ENCODE measurements at regions not wholly inside any gene's neighbourhood (a gene's known extent, or its start where the extent isn't known, plus 50 kb on each side); places are given as distances from the start of the nearest gene placed in this dataset.

DNA sequence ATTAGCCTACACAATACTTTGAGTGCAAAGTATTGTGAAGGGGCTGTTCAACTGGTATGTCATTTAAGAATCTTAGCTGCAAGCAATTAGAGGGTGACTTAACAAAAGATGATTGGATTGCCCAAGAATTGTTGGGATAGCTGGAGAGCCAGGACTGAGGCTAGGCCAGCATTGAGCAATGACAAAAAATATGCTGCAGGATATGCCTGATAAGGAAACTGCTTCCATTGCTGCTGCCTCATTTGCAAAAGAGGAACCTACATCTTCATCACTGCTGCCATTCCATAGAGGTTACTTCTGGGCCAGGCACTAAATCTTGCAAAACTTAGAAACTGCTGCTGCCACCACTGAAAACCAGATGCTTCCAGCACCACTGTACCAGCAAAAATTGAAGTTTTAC is 108.0 kb upstream of the TBC1D5 start:
- Histone ChIP-seq H3K4me3 (ENCODE audit: control insufficient read depth in 2 of 3, extremely low read depth in 1 of 3, insufficient read depth in 2 of 3, low read depth in 1 of 3, low read length in 3 of 3) (no peak overlapping the region), H2AFZ (ENCODE audit: control insufficient read depth, low read length) (no peak overlapping the region), H3K27me3 (ENCODE audit: control insufficient read depth, extremely low read depth, insufficient read depth, low read length) (no peaks in the 10 kb centered on the region), H3K27ac (ENCODE audit: control insufficient read depth, insufficient read depth, low read length) (no peak overlapping the region), H3K36me3 (ENCODE audit: control insufficient read depth in 2 of 2, extremely low read depth in 1 of 2, insufficient read depth in 2 of 2, low read length in 2 of 2) (no peaks in the 10 kb centered on the region), H4K20me1 (ENCODE audit: control insufficient read depth, extremely low read depth, insufficient read depth, low read length) (no peaks in the 10 kb centered on the region), H3K79me2 (ENCODE audit: control insufficient read depth, insufficient read depth, low read length) (no peaks in the 10 kb centered on the region), H3K4me2 (ENCODE audit: control insufficient read depth, extremely low read depth, insufficient read depth, low read depth, low read length) (no peak overlapping the region), H3K9me1 (ENCODE audit: control insufficient read depth, extremely low read depth, insufficient read depth, low read length) (no peaks in the 10 kb centered on the region), H3K4me1 (ENCODE audit: control insufficient read depth, extremely low read depth, insufficient read depth, low read length) (no peaks in the 10 kb centered on the region), H3K9ac (ENCODE audit: control insufficient read depth, extremely low read depth, insufficient read depth, low read length) (no peak overlapping the region), H3K9me3 (ENCODE audit: control insufficient read depth, low read depth, low read length) (no peaks in the 10 kb centered on the region)
- dilution Hi-C loops (cut with MboI; ENCODE audit: extremely low pct_ligation_motif_present, low sequenced_read_pairs): no loop called here
- DNase-seq (ENCODE audit: low read depth, low spot score) (no peak), FAIRE-seq (no peak)
- TF ChIP-seq CTCF (optimal IDR thresholded peaks at IDR 0.05 in 1 of 3, IDR thresholded peaks at IDR 0.05 in 1 of 3, conservative IDR thresholded peaks at IDR 0.05 in 1 of 3; ENCODE audit: extremely low read depth in 1 of 3, insufficient read depth in 2 of 3, low read length in 3 of 3) (no peak), EZH2 (IDR thresholded peaks at IDR 0.05; ENCODE audit: low read length) (no peak)

DNA sequence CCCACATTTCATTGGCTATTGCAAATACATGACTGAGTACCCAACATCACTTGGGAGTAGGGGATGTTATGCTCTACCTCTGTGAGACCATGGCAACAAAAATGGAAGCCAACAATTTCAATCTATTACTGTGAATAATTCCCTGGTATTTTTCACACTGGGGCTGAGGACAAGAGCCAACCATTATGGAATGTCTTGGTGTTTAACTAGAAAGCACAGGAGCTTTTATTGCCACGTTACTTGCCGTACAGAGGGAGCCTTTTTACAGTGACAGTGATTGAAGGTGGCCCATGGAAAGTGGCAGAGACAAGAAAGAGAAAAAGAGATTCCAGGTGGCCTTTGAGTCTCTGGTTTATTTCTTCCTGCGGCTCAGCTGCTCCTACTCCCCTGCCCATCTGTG is 105.7 kb upstream of the TBC1D5 start:
- Histone ChIP-seq H3K27ac (ENCODE audit: control insufficient read depth, insufficient read depth, low read length) (no peak overlapping the region), H3K4me2 (ENCODE audit: control insufficient read depth, extremely low read depth, insufficient read depth, low read depth, low read length) (no peak overlapping the region), H3K27me3 (ENCODE audit: control insufficient read depth, extremely low read depth, insufficient read depth, low read length) (no peaks in the 10 kb centered on the region), H3K36me3 (ENCODE audit: control insufficient read depth in 2 of 2, extremely low read depth in 1 of 2, insufficient read depth in 2 of 2, low read length in 2 of 2) (no peaks in the 10 kb centered on the region), H3K4me1 (ENCODE audit: control insufficient read depth, extremely low read depth, insufficient read depth, low read length) (no peaks in the 10 kb centered on the region), H3K4me3 (ENCODE audit: control insufficient read depth in 2 of 3, extremely low read depth in 1 of 3, insufficient read depth in 2 of 3, low read depth in 1 of 3, low read length in 3 of 3) (no peak overlapping the region), H2AFZ (ENCODE audit: control insufficient read depth, low read length) (no peak overlapping the region), H3K9me1 (ENCODE audit: control insufficient read depth, extremely low read depth, insufficient read depth, low read length) (no peaks in the 10 kb centered on the region), H3K9ac (ENCODE audit: control insufficient read depth, extremely low read depth, insufficient read depth, low read length) (no peak overlapping the region), H3K79me2 (ENCODE audit: control insufficient read depth, insufficient read depth, low read length) (no peaks in the 10 kb centered on the region), H3K9me3 (ENCODE audit: control insufficient read depth, low read depth, low read length) (no peaks in the 10 kb centered on the region), H4K20me1 (ENCODE audit: control insufficient read depth, extremely low read depth, insufficient read depth, low read length) (no peaks in the 10 kb centered on the region)
- DNase-seq (ENCODE audit: low read depth, low spot score) (no peak), FAIRE-seq (no peak)
- TF ChIP-seq CTCF (optimal IDR thresholded peaks at IDR 0.05 in 1 of 3, IDR thresholded peaks at IDR 0.05 in 1 of 3, conservative IDR thresholded peaks at IDR 0.05 in 1 of 3; ENCODE audit: extremely low read depth in 1 of 3, insufficient read depth in 2 of 3, low read length in 3 of 3) (no peak), EZH2 (IDR thresholded peaks at IDR 0.05; ENCODE audit: low read length) (no peak)
- dilution Hi-C loops (cut with MboI; ENCODE audit: extremely low pct_ligation_motif_present, low sequenced_read_pairs): no loop called here
